ENCODE measurements at regions not wholly inside any gene's neighbourhood (a gene's known extent, or its start where the extent isn't known, plus 50 kb on each side); places are given as distances from the start of the nearest gene placed in this dataset.
A peak's percentile ranks its signal among the peaks of the same experiment; 100 is the strongest.

DNA sequence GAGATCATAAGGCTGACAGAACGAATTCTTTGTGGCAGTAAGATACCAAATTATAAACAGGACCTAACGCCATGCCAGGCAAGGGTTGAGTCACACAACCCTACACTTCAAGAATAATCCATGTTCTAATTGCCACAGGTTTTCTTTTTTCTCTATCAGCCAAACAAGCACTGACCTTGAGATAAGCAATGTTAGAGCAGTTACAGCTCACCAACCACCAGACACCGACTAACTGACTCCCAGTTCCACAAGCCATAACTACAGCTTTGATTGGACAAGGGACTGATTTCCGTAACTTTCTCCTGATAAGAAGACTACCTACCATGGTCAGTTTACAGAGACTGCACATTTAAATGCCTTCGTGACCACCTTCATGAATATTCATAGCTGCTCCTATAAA, 149.6 kb downstream of the PTPRU start:
- no peak for DNase-seq (ENCODE audit: low read depth)

GRCh38 chr1:29384496-29385015, 148.2 kb downstream of the PTPRU start:
- no peak for DNase-seq (ENCODE audit: low read depth)

- DNase-seq (ENCODE audit: low read depth) = peak; percentile 61
Observed at GRCh38 chr1:29383746-29384371, 147.5 kb downstream of the PTPRU start.

GRCh38 chr1:29382851-29383745, 146.8 kb downstream of the PTPRU start:
- DNase-seq (ENCODE audit: low read depth) = no peak

GRCh38 chr1:29381426-29381825, 145.1 kb downstream of the PTPRU start:
- DNase-seq (ENCODE audit: low read depth) = no peak

GRCh38 chr1:29380532-29380931, 144.2 kb downstream of the PTPRU start:
- DNase-seq (ENCODE audit: low read depth) = peak; percentile 69

GRCh38 chr1:29379443-29380073, 143.2 kb downstream of the PTPRU start:
- peak; percentile 52 for DNase-seq (ENCODE audit: low read depth)

Data from LHCN-M2 (cell line).